Esophagus muscularis mucosa (tissue), 4 donors: ENCODE measurements at regions not wholly inside any gene's neighbourhood (a gene's known extent, or its start where the extent isn't known, plus 50 kb on each side); places are given as distances from the start of the nearest gene placed in this dataset.

ENCODE experiments used
- DNase-seq: peaks from one replicate; pipeline ENCODE4 v3.0.0-alpha.2; 2017; ENCODE audit errors: extremely low spot score
- H3K27ac ChIP-seq, 4 donors: fragments of 200-600 bp; sonication (generic); replicated peaks in 1 of 4; 1 replicate in 3 of 4; 2 replicates in 1 of 4; pipeline ENCODE4 v1.5.1; 2016 to 2019; ENCODE audit warnings: mild to moderate bottlenecking in 1 of 4
- H3K27me3 ChIP-seq, 4 donors: fragments of 200-600 bp; sonication (generic); one replicate each; pipeline versions ENCODE4 v1.5.1 to v1.6.0; 2016 to 2019
- H3K36me3 ChIP-seq, 4 donors: fragments of 200-600 bp; sonication (generic); one replicate each; pipeline ENCODE4 v1.5.1; 2016 to 2019
- H3K4me1 ChIP-seq, 4 donors: fragments of 200-600 bp; sonication (generic); one replicate each; pipeline ENCODE4 v1.5.1; 2016 to 2019
- H3K4me3 ChIP-seq, 4 donors: fragments of 200-600 bp; sonication (generic); 1 replicate in 2 of 4; 2 replicates in 2 of 4; pipeline ENCODE4 v1.5.1; 2016 to 2019; ENCODE audit warnings: mild to moderate bottlenecking in 4 of 4, moderate library complexity in 1 of 4
- H3K9me3 ChIP-seq, 4 donors: fragments of 200-600 bp; sonication (generic); 1 replicate in 3 of 4; 2 replicates in 1 of 4; pipeline ENCODE4 v1.5.1; 2016 to 2019
- CTCF ChIP-seq, 3 experiments: fragments of 200-600 bp in 2 of 3; fragments of 450-650 bp in 1 of 3; sonication (generic) in 2 of 3; IDR thresholded peaks; one replicate each; pipeline ENCODE4 v1.5.1; 2017 to 2019; ENCODE audit warnings: antibody characterized with exemption in 3 of 3, mild to moderate bottlenecking in 2 of 3, moderate library complexity in 1 of 3
- EP300 ChIP-seq: sonication (generic); formaldehyde crosslinking; IDR thresholded peaks from one replicate; pipeline ENCODE4 v1.6.1; 2017; ENCODE audit warnings: antibody characterized with exemption
- POLR2A ChIP-seq: fragments of 450-650 bp; IDR thresholded peaks from one replicate; pipeline ENCODE4 v1.6.1; 2017; ENCODE audit warnings: antibody characterized with exemption, moderate library complexity, mild to moderate bottlenecking, low read depth
- POLR2AphosphoS5 ChIP-seq, 2 donors: sonication (generic); formaldehyde crosslinking; IDR thresholded peaks; one replicate each; pipeline ENCODE4 v1.6.1; 2017; ENCODE audit warnings: antibody characterized with exemption in 2 of 2
- WGBS: methylation state at CpG from one replicate; pipeline ENCODE4 v1.1.5; 2018; 5-methylcytosine and 5-hydroxymethylcytosine counted together
- intact Hi-C: fragments of 100-400 bp; cut with DNase I; formaldehyde crosslinking; loops from one replicate; pipeline ENCODE4 v1.15.1; 2023

DNA sequence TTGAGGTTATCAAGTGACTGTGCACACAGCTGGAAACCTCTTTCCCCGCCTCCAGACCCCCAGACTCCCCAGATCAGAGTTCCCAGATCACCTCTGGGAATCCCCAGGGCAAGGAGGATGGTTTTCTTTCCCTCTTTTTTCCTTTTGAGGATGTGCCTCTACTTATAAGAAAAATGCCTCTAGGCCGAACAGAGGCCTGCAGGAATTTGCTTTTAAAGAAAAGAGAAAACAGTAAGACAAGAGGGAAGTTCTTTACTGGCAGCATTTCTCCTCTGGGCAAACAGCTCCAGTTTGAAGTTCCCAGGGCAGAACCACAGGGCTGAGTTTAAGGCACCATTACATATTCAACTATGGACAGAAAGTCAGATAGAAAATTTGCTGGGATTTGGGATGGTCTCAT, 837.9 kb upstream of the LCORL start:
- Histone ChIP-seq H3K36me3 (no peaks in the 10 kb centered on the region), H3K9me3 (no peaks in the 10 kb centered on the region), H3K4me3 (no peak overlapping the region), H3K4me1 (no peaks in the 10 kb centered on the region), H3K27ac (no peak overlapping the region), H3K27me3 (no peaks in the 10 kb centered on the region)
- DNase-seq = no peak
- intact Hi-C loops = no loop called here
- no peak for TF ChIP-seq CTCF (IDR thresholded peaks at IDR 0.05)
- no peak for TF ChIP-seq EP300
- TF ChIP-seq POLR2A = no peak
- TF ChIP-seq POLR2AphosphoS5 (IDR thresholded peaks at IDR 0.05) = no peak
- WGBS = 85% methylated on average over 2 of the region's 2 CpGs

GRCh38 chr4:18858229-18858922, 836.8 kb upstream of the LCORL start:
- Histone ChIP-seq H3K4me3 (no peak overlapping the region), H3K27ac (no peak overlapping the region), H3K4me1 (peaks cover 0 to 5% (median 0%) of the 10 kb centered on the region in 4 donors), H3K9me3 (no peaks in the 10 kb centered on the region), H3K36me3 (no peaks in the 10 kb centered on the region), H3K27me3 (no peaks in the 10 kb centered on the region)
- DNase-seq = no peak
- no peak for TF ChIP-seq POLR2A
- TF ChIP-seq EP300 = no peak
- TF ChIP-seq CTCF (IDR thresholded peaks at IDR 0.05) = no peak
- TF ChIP-seq POLR2AphosphoS5 (IDR thresholded peaks at IDR 0.05) = no peak
- intact Hi-C loops = no loop called here
- WGBS = 91% methylated on average over 5 of the region's 6 CpGs

DNA sequence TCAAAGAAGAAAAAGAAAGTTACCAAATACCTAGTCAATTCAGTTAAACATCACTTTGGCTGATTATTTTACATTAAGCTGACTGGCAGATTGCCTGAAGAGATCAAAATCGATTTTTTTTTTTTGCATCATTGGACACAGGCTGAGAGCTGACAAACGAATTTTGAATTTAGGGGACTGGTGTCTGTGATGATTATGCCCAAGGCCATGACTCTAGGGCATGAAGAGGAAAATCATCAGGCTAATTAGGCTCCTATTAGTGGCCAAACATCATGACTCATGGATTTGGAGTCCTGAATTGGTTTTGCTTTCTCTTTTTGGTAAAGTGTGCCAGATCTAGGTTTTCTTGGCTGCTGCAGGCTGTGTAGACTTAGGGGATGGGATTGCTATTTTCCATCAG, 829.3 kb upstream of the LCORL start:
- TF ChIP-seq EP300 = no peak
- no peak for TF ChIP-seq CTCF (IDR thresholded peaks at IDR 0.05)
- TF ChIP-seq POLR2AphosphoS5 (IDR thresholded peaks at IDR 0.05) = no peak
- no peak for TF ChIP-seq POLR2A
- no peak overlapping the region for H3K4me3 ChIP-seq
- no peak for DNase-seq
- 67% methylated on average over 2 of the region's 2 CpGs for WGBS
- H3K4me1 ChIP-seq = peaks cover 0 to 29% (median 5%) of the 10 kb centered on the region in 4 donors
- H3K27me3 ChIP-seq = no peaks in the 10 kb centered on the region
- no peak overlapping the region for H3K27ac ChIP-seq
- no peaks in the 10 kb centered on the region for H3K9me3 ChIP-seq
- intact Hi-C loops = no loop called here
- H3K36me3 ChIP-seq = no peaks in the 10 kb centered on the region

DNA sequence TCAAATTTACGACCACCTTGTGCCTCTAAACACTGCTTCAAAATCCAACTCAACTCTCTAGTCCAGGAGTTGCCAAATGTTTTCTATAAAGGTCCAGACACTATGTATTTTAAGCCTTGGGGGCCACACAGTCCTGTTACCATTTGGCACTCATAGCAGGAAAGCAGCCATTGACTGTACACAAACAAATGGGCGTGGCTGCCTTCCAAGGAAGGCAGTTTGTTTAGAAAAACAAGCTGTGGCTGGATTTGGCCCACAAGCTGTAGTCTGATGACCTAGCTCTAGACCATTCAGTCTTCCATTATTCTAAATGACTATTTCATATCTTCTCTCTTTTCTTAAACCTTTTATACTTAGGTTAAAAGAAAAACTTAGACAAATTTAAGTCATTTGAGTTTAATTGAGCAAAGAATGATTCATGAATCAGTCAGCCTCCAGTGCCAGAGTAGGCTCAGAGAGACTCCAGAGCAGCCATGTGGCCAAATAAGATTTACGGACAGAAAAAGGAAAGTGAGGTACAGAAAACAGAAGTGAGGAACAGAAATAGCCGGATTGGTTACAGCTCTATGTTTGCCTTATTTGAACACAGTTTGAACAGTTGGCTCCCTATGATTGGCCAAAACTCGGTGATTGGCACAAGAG, 825.8 kb upstream of the LCORL start:
- H3K36me3 ChIP-seq = no peaks in the 10 kb centered on the region
- no peak overlapping the region for H3K4me3 ChIP-seq
- H3K27ac ChIP-seq = no peak overlapping the region
- 69% methylated on average over 5 of the region's 5 CpGs for WGBS
- TF ChIP-seq EP300 (no peak), POLR2A (no peak), CTCF (IDR thresholded peaks at IDR 0.05) (no peak), POLR2AphosphoS5 (IDR thresholded peaks at IDR 0.05) (no peak)
- peaks cover 0 to 17% (median 5%) of the 10 kb centered on the region in 4 donors for H3K4me1 ChIP-seq
- intact Hi-C loops = no loop called here
- no peaks in the 10 kb centered on the region for H3K9me3 ChIP-seq
- H3K27me3 ChIP-seq = no peaks in the 10 kb centered on the region
- no peak for DNase-seq
